GM23248 (cell line): ENCODE measurements at regions not wholly inside any gene's neighbourhood (a gene's known extent, or its start where the extent isn't known, plus 50 kb on each side); places are given as distances from the start of the nearest gene placed in this dataset.

Source experiments
- DNase-seq: peaks from one replicate; pipeline ENCODE4 v3.0.0-alpha.2; 2015
- H2AFZ ChIP-seq: fragments of 200-600 bp; sonication (generic); 2 replicates; pipeline ENCODE4 v1.6.1; 2016; ENCODE audit warnings: antibody characterized with exemption
- H3F3A ChIP-seq: fragments of 200-600 bp; sonication (generic); 2 replicates; pipeline ENCODE4 v1.6.1; 2016; ENCODE audit warnings: mild to moderate bottlenecking, antibody characterized with exemption, mixed run types; ENCODE audit not compliant: insufficient read depth
- H3K27ac ChIP-seq: fragments of 200-600 bp; sonication (generic); 2 replicates; pipeline ENCODE4 v1.5.1; 2016; ENCODE audit warnings: mild to moderate bottlenecking
- H3K27me3 ChIP-seq: fragments of 200-600 bp; sonication (generic); replicated peaks from 2 replicates; pipeline ENCODE4 v1.6.1; 2016; ENCODE audit warnings: mild to moderate bottlenecking; ENCODE audit not compliant: insufficient read depth
- H3K36me3 ChIP-seq: fragments of 200-600 bp; sonication (generic); 2 replicates; pipeline ENCODE4 v1.6.1; 2016; ENCODE audit warnings: low read depth, mild to moderate bottlenecking
- H3K4me1 ChIP-seq: fragments of 200-600 bp; sonication (generic); 2 replicates; pipeline ENCODE4 v1.6.1; 2016; ENCODE audit warnings: mild to moderate bottlenecking; ENCODE audit not compliant: insufficient read depth
- H3K4me2 ChIP-seq: fragments of 200-600 bp; sonication (generic); one replicate; pipeline ENCODE4 v1.6.1; 2016; ENCODE audit warnings: mild to moderate bottlenecking; ENCODE audit not compliant: unreplicated experiment
- H3K4me3 ChIP-seq: fragments of 200-600 bp; sonication (generic); 2 replicates; pipeline ENCODE4 v1.5.1; 2016; ENCODE audit warnings: mild to moderate bottlenecking
- H3K79me2 ChIP-seq: fragments of 200-600 bp; sonication (generic); 2 replicates; pipeline ENCODE4 v1.6.1; 2016; ENCODE audit warnings: mild to moderate bottlenecking; ENCODE audit not compliant: insufficient read depth
- H3K9ac ChIP-seq: fragments of 200-600 bp; sonication (generic); 2 replicates; pipeline ENCODE4 v1.6.1; 2016; ENCODE audit warnings: mild to moderate bottlenecking
- H3K9me2 ChIP-seq: fragments of 200-600 bp; sonication (generic); 2 replicates; pipeline ENCODE4 v1.6.1; 2016; ENCODE audit warnings: mixed run types, mild to moderate bottlenecking, moderate library complexity; ENCODE audit not compliant: insufficient read depth
- H3K9me3 ChIP-seq: fragments of 200-600 bp; sonication (generic); one replicate; pipeline ENCODE4 v1.6.1; 2017; ENCODE audit warnings: low read depth
- H4K20me1 ChIP-seq: fragments of 200-600 bp; sonication (generic); 2 replicates; pipeline ENCODE4 v1.6.0; 2016; ENCODE audit not compliant: insufficient read depth
- EZH2 ChIP-seq: fragments of 200-600 bp; sonication (generic); IDR thresholded peaks from 2 replicates; pipeline ENCODE4 v1.6.1; 2018; ENCODE audit warnings: antibody characterized with exemption, mild to moderate bottlenecking; ENCODE audit not compliant: insufficient read depth, poor library complexity, severe bottlenecking
- EZH2phosphoT487 ChIP-seq: fragments of 200-600 bp; sonication (generic); IDR thresholded peaks from 2 replicates; pipeline ENCODE4 v1.6.1; 2018; ENCODE audit warnings: antibody characterized with exemption, moderate library complexity, mild to moderate bottlenecking, low read depth; ENCODE audit not compliant: insufficient read depth
- WGBS, 2 experiments: methylation state at CpG; one replicate each; pipeline ENCODE4 v1.1.6; 2015 to 2017; ENCODE audit warnings: low lambda C conversion rate in 2 of 2, low coverage in 1 of 2; ENCODE audit errors: missing lambda C conversion rate in 2 of 2; 5-methylcytosine and 5-hydroxymethylcytosine counted together
- in situ Hi-C: fragments of 300-500 bp; cut with MboI; formaldehyde crosslinking; loops from 2 replicates; pipeline ENCODE4 v1.15.0; 2020

DNA sequence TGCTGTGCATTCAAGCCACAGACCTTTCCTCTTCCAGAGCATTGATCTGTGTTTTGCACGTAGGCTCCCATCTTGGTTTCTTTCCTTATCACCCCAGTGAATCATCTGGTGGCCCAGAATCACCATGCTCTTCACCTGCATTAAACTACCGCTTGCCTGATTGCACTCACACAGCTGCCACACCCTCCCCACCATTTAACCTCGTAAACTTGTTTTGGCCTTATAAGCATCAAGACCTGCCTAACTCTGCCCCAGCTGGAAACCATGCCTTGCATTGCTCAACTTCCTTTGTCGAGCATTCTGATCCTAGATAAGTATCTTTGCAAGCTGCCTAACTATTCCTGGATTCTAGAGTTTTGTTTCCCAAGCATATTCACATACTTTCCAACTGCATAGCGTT is 369.6 kb upstream of the SEMA6A start:
- H3K27ac ChIP-seq, result no peak overlapping the region
- TF ChIP-seq EZH2, result no peak
- no peak for TF ChIP-seq EZH2phosphoT487
- no peak overlapping the region for H2AFZ ChIP-seq
- H3K9me2 ChIP-seq, result no peaks in the 10 kb centered on the region
- H3K4me2 ChIP-seq, result no peak overlapping the region
- DNase-seq, result no peak
- H3K4me3 ChIP-seq, result no peak overlapping the region
- H3K79me2 ChIP-seq, result no peaks in the 10 kb centered on the region
- H3K36me3 ChIP-seq, result no peaks in the 10 kb centered on the region
- no peaks in the 10 kb centered on the region for H3K9me3 ChIP-seq
- H3K4me1 ChIP-seq, result no peaks in the 10 kb centered on the region
- no peaks in the 10 kb centered on the region for H3F3A ChIP-seq
- 41 to 45% methylated on average over 5 of the region's 5 CpGs for WGBS, 2 experiments
- H4K20me1 ChIP-seq, result no peaks in the 10 kb centered on the region
- in situ Hi-C loops, result no loop called here
- no peak overlapping the region for H3K9ac ChIP-seq
- H3K27me3 ChIP-seq, result no peaks in the 10 kb centered on the region

DNA sequence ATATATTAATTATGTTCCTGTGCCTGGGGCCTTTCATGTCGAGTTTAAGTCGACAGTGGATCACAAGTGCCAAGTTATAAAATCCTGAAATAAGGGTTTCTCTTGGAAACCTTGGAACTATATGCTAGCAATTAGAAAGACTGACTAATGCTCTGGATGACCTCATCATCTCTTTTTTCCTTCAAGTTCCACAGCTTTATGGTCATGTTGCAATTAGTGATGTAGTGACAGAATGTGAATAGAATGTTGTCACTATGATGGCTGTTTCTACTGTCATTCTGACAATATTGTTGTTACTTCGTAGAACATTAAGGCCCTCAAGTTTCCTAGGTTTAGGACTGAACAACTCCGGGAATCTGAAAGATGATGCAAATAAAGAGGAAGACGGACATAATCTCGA is 368.0 kb upstream of the SEMA6A start:
- Histone ChIP-seq H3K4me1 (no peaks in the 10 kb centered on the region), H3K79me2 (no peaks in the 10 kb centered on the region), H3K27me3 (no peaks in the 10 kb centered on the region), H2AFZ (no peak overlapping the region), H3K27ac (no peak overlapping the region), H3K9me3 (no peaks in the 10 kb centered on the region), H3K4me3 (no peak overlapping the region), H3K36me3 (no peaks in the 10 kb centered on the region), H3K9me2 (no peaks in the 10 kb centered on the region), H3K9ac (no peak overlapping the region), H4K20me1 (no peaks in the 10 kb centered on the region), H3K4me2 (no peak overlapping the region), H3F3A (no peaks in the 10 kb centered on the region)
- DNase-seq, result peak; percentile 13
- 29 to 32% methylated on average over 6 of the region's 6 CpGs for WGBS, 2 experiments
- TF ChIP-seq EZH2phosphoT487 (no peak), EZH2 (no peak)
- in situ Hi-C loops, result no loop called here

DNA sequence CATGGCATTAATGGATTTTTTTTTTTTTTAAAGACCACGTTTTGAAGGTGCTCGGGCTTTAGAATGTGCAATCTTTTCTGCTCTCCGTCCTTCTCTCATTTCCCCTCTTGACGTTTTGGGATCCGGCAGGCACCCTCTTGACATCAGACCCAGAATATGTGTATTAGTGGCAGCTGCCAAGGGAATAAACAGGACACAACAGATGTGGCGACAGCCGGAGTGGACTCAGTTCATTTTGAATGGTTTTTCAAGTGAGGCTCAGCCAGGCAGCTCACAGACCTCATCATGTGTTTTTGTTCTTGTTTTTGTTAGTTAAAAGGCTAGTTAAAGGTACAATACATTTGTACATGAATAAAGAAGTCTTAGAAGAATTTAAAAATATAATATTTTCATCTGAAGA is 365.0 kb upstream of the SEMA6A start:
- H3K27me3 ChIP-seq, result no peaks in the 10 kb centered on the region
- WGBS, 2 experiments, result 7 to 11% methylated on average over 7 of the region's 7 CpGs
- no peaks in the 10 kb centered on the region for H3K79me2 ChIP-seq
- no peak overlapping the region for H3K4me3 ChIP-seq
- TF ChIP-seq EZH2 (no peak), EZH2phosphoT487 (no peak)
- no peak for DNase-seq
- H2AFZ ChIP-seq, result no peak overlapping the region
- H3F3A ChIP-seq, result no peaks in the 10 kb centered on the region
- H3K9me3 ChIP-seq, result no peaks in the 10 kb centered on the region
- H3K36me3 ChIP-seq, result no peaks in the 10 kb centered on the region
- H3K9me2 ChIP-seq, result no peaks in the 10 kb centered on the region
- no peak overlapping the region for H3K27ac ChIP-seq
- no peak overlapping the region for H3K9ac ChIP-seq
- in situ Hi-C loops, result no loop called here
- no peaks in the 10 kb centered on the region for H4K20me1 ChIP-seq
- no peaks in the 10 kb centered on the region for H3K4me1 ChIP-seq
- H3K4me2 ChIP-seq, result no peak overlapping the region

DNA sequence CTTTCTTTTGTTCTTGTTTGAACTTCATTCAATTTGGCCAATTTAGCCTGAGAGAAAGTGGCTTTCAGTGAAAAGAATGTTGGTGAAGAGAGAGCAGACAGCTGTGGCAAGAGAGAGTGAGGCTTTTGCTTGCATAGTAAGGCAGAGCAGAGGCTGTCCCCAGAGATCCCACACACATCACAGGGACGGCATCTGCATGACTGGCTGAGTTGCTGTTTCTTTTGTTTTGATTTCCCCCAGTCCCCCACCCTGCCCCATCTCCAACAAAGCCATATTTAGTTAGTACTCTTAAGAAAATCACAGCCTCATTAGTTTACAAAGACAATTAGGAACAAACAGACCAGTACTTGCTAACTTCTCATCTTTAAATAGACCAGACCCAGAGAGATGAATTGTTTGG is 363.9 kb upstream of the SEMA6A start:
- Histone ChIP-seq H3K4me1 (no peaks in the 10 kb centered on the region), H3K9me2 (no peaks in the 10 kb centered on the region), H3F3A (no peaks in the 10 kb centered on the region), H3K36me3 (no peaks in the 10 kb centered on the region), H3K9ac (no peak overlapping the region), H4K20me1 (no peaks in the 10 kb centered on the region), H3K27me3 (no peaks in the 10 kb centered on the region), H3K9me3 (no peaks in the 10 kb centered on the region), H2AFZ (no peak overlapping the region), H3K79me2 (no peaks in the 10 kb centered on the region), H3K27ac (no peak overlapping the region), H3K4me3 (no peak overlapping the region), H3K4me2 (no peak overlapping the region)
- TF ChIP-seq EZH2phosphoT487 (no peak), EZH2 (no peak)
- WGBS, 2 experiments, result 0% methylated on average over 1 of the region's 1 CpG
- in situ Hi-C loops, result no loop called here
- DNase-seq, result no peak

DNA sequence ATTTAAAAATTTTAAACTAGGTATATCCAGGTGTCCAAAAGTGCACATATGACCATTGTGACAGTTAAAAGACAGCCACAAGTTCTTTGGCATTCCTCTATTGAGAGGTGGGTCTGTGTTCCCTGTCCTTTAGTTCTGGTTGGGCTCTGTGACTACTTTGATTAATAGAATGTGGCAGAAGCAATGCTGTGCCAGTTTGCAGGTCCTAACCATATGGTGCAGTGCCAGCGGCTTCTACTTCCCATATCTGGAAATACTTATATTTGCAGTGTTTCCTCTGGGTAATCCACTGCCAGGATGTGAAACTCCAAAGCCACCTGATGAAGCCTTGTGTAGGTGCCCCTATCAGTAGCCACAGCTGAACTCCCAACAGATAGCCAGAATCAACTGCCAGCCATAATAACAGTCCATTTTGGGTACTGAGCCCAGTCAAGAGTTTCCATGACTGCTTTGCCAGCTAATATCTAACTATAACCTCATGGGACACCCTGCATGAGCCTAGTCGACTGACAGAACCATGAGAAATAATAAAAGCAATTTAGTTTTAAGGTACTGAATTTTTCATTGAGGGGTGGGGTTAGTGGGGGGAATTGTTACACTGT is 361.0 kb upstream of the SEMA6A start:
- DNase-seq, result no peak
- H3K9ac ChIP-seq, result no peak overlapping the region
- in situ Hi-C loops, result no loop called here
- no peak for TF ChIP-seq EZH2phosphoT487
- TF ChIP-seq EZH2, result no peak
- H3K36me3 ChIP-seq, result no peaks in the 10 kb centered on the region
- 21 to 42% methylated on average over 2 of the region's 2 CpGs for WGBS, 2 experiments
- no peaks in the 10 kb centered on the region for H3K9me2 ChIP-seq
- no peak overlapping the region for H3K4me2 ChIP-seq
- H2AFZ ChIP-seq, result no peak overlapping the region
- no peaks in the 10 kb centered on the region for H3K4me1 ChIP-seq
- no peaks in the 10 kb centered on the region for H3F3A ChIP-seq
- no peaks in the 10 kb centered on the region for H4K20me1 ChIP-seq
- no peaks in the 10 kb centered on the region for H3K79me2 ChIP-seq
- H3K4me3 ChIP-seq, result no peak overlapping the region
- H3K9me3 ChIP-seq, result no peaks in the 10 kb centered on the region
- no peak overlapping the region for H3K27ac ChIP-seq
- no peaks in the 10 kb centered on the region for H3K27me3 ChIP-seq
